ENCODE measurements at regions not wholly inside any gene's neighbourhood (a gene's known extent, or its start where the extent isn't known, plus 50 kb on each side); places are given as distances from the start of the nearest gene placed in this dataset.

DNA sequence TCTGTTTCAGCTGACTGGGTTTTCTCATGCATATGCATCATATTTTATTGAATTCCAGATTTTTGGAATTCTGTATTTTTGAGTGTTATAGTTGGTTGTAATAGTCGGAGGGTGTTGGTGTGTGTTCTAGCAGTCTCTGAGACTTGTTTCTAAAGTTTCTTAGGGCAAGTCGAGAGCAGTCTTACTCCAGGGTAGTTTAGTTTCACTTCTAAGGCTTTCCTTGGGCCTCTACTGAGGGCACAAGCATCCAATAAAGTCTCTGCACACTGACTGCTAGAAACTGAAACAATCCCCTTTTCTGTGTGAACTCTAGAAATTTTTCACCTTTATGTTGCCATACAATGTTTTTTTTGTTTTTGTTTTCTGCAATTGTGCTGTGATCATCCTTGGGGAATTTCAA lies 663.7 kb upstream of the LRATD1 start:
- H3K79me2 ChIP-seq (ENCODE audit: control insufficient read depth, low read length), result no peaks in the 10 kb centered on the region
- no peaks in the 10 kb centered on the region for H3K9me2 ChIP-seq (replicated peaks; ENCODE audit: control insufficient read depth, low read length)
- no peaks in the 10 kb centered on the region for H3F3A ChIP-seq (ENCODE audit: control insufficient read depth, insufficient read depth)
- H3K27me3 ChIP-seq (ENCODE audit: control insufficient read depth, low read length), result no peaks in the 10 kb centered on the region
- H4K20me1 ChIP-seq (ENCODE audit: control insufficient read depth, insufficient read depth, low read depth, low read length), result no peaks in the 10 kb centered on the region
- H3K4me3 ChIP-seq (ENCODE audit: low read length), result no peak overlapping the region
- H3K9me3 ChIP-seq (ENCODE audit: control insufficient read depth, insufficient read depth, low read length), result no peaks in the 10 kb centered on the region
- H3K4me2 ChIP-seq (ENCODE audit: low read length), result no peak overlapping the region
- TF ChIP-seq, protein P1, sequence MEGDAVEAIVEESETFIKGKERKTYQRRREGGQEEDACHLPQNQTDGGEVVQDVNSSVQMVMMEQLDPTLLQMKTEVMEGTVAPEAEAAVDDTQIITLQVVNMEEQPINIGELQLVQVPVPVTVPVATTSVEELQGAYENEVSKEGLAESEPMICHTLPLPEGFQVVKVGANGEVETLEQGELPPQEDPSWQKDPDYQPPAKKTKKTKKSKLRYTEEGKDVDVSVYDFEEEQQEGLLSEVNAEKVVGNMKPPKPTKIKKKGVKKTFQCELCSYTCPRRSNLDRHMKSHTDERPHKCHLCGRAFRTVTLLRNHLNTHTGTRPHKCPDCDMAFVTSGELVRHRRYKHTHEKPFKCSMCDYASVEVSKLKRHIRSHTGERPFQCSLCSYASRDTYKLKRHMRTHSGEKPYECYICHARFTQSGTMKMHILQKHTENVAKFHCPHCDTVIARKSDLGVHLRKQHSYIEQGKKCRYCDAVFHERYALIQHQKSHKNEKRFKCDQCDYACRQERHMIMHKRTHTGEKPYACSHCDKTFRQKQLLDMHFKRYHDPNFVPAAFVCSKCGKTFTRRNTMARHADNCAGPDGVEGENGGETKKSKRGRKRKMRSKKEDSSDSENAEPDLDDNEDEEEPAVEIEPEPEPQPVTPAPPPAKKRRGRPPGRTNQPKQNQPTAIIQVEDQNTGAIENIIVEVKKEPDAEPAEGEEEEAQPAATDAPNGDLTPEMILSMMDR (IDR thresholded peaks at IDR 0.05; ENCODE audit: low read depth, low read length, poor library complexity, severe bottlenecking), result no peak
- TF ChIP-seq EZH2phosphoT487 (IDR thresholded peaks at IDR 0.05; ENCODE audit: borderline replicate concordance, low read length), result no peak
- H3K4me1 ChIP-seq (ENCODE audit: control insufficient read depth, low read length), result no peaks in the 10 kb centered on the region
- no peaks in the 10 kb centered on the region for H3K36me3 ChIP-seq (ENCODE audit: control insufficient read depth, low read length)
- no peak overlapping the region for H3K27ac ChIP-seq (ENCODE audit: low read depth, low read length)

DNA sequence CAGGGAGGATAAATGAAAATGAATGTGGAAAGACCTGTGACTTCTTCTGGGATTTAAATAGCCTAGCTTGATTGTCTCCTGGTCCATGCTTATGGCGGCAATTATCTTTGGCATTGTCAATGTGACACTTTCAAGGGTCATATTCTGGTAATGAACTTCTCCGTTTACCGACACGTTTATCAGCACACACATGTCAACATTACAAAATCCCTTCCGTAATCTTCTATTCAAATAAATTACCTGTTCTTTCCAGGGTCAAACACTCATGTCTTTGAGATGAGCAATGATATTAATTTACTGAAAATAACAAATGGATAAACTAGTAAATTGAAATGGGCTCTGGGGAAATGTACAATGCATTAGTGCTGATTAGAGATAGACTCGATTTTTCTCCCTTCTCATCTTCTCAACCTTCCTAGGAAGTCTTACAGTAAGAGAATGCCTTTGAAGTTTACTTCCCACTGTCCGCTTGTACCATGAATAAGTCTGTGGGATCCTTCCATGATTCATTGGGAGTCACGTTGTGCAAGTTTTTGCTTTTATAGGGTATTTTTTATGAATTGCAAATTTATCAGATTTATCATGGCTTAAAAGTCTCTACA lies 646.3 kb upstream of the LRATD1 start:
- TF ChIP-seq, protein P1 (IDR thresholded peaks at IDR 0.05; ENCODE audit: low read depth, low read length, poor library complexity, severe bottlenecking), result no peak
- TF ChIP-seq EZH2phosphoT487 (IDR thresholded peaks at IDR 0.05; ENCODE audit: borderline replicate concordance, low read length), result no peak
- H3K9me3 ChIP-seq (ENCODE audit: control insufficient read depth, insufficient read depth, low read length), result no peaks in the 10 kb centered on the region
- no peaks in the 10 kb centered on the region for H3K4me1 ChIP-seq (ENCODE audit: control insufficient read depth, low read length)
- no peaks in the 10 kb centered on the region for H3K9me2 ChIP-seq (replicated peaks; ENCODE audit: control insufficient read depth, low read length)
- no peak overlapping the region for H3K4me2 ChIP-seq (ENCODE audit: low read length)
- H3K36me3 ChIP-seq (ENCODE audit: control insufficient read depth, low read length), result no peaks in the 10 kb centered on the region
- H3K4me3 ChIP-seq (ENCODE audit: low read length), result no peak overlapping the region
- no peaks in the 10 kb centered on the region for H4K20me1 ChIP-seq (ENCODE audit: control insufficient read depth, insufficient read depth, low read depth, low read length)
- no peaks in the 10 kb centered on the region for H3F3A ChIP-seq (ENCODE audit: control insufficient read depth, insufficient read depth)
- no peaks in the 10 kb centered on the region for H3K27me3 ChIP-seq (ENCODE audit: control insufficient read depth, low read length)
- no peak overlapping the region for H3K27ac ChIP-seq (ENCODE audit: low read depth, low read length)
- no peaks in the 10 kb centered on the region for H3K79me2 ChIP-seq (ENCODE audit: control insufficient read depth, low read length)

DNA sequence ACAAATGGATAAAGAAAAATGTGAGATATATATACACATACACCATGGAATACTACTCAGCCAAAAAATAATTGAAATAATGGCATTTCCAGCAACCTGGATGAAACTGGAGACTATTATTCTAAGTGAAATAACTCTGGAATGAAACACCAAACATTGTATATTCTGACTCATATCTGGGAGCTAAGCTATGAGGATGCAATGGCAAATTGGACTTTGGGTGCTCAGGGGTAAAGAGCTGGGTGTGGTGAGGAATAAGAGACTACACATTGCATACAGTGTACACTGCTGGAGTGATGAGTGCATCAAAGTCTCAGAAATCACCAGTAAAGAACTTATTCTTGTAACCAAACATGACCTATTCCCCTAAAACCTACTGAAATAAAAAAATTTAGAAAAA lies 636.0 kb upstream of the LRATD1 start:
- Histone ChIP-seq H3K79me2 (ENCODE audit: control insufficient read depth, low read length) (no peaks in the 10 kb centered on the region), H3K36me3 (ENCODE audit: control insufficient read depth, low read length) (no peaks in the 10 kb centered on the region), H4K20me1 (ENCODE audit: control insufficient read depth, insufficient read depth, low read depth, low read length) (no peaks in the 10 kb centered on the region), H3K4me2 (ENCODE audit: low read length) (no peak overlapping the region), H3K27me3 (ENCODE audit: control insufficient read depth, low read length) (no peaks in the 10 kb centered on the region), H3K4me1 (ENCODE audit: control insufficient read depth, low read length) (no peaks in the 10 kb centered on the region), H3F3A (ENCODE audit: control insufficient read depth, insufficient read depth) (no peaks in the 10 kb centered on the region), H3K4me3 (ENCODE audit: low read length) (no peak overlapping the region), H3K9me2 (replicated peaks; ENCODE audit: control insufficient read depth, low read length) (no peaks in the 10 kb centered on the region), H3K27ac (ENCODE audit: low read depth, low read length) (no peak overlapping the region), H3K9me3 (ENCODE audit: control insufficient read depth, insufficient read depth, low read length) (no peaks in the 10 kb centered on the region)
- TF ChIP-seq EZH2phosphoT487 (IDR thresholded peaks at IDR 0.05; ENCODE audit: borderline replicate concordance, low read length), result no peak
- TF ChIP-seq, protein P1 (IDR thresholded peaks at IDR 0.05; ENCODE audit: low read depth, low read length, poor library complexity, severe bottlenecking), result no peak

All from DOHH2 (cell line).